ENCODE measurements at regions not wholly inside any gene's neighbourhood (a gene's known extent, or its start where the extent isn't known, plus 50 kb on each side); places are given as distances from the start of the nearest gene placed in this dataset.
"Not testable (repeated sequence)": the region's sequence is repeated elsewhere in the genome, so short reads cannot be mapped to it uniquely, and the experiment has no call there.

GRCh38 chr2:107558295-107558694 is 268.4 kb upstream of the RGPD4 start:
- no peak for DNase-seq

GRCh38 chr2:107569496-107569895 is 257.2 kb upstream of the RGPD4 start:
- DNase-seq: no peak

- no peak for DNase-seq
Observed at GRCh38 chr2:107570876-107571275, 255.8 kb upstream of the RGPD4 start.

- not testable (repeated sequence) for DNase-seq
Observed at GRCh38 chr2:107572890-107573289, 253.8 kb upstream of the RGPD4 start.

GRCh38 chr2:107576991-107577390 is 249.7 kb upstream of the RGPD4 start:
- no peak for DNase-seq

GRCh38 chr2:107582487-107582886 is 244.2 kb upstream of the RGPD4 start:
- DNase-seq: no peak

GRCh38 chr2:107584577-107584976 is 242.1 kb upstream of the RGPD4 start:
- no peak for DNase-seq

GRCh38 chr2:107585851-107586250 is 240.8 kb upstream of the RGPD4 start:
- DNase-seq: no peak

GRCh38 chr2:107588181-107588580 is 238.5 kb upstream of the RGPD4 start:
- DNase-seq: no peak

- no peak for DNase-seq
Observed at GRCh38 chr2:107589079-107589491, 237.6 kb upstream of the RGPD4 start.

GRCh38 chr2:107591561-107592279 is 235.0 kb upstream of the RGPD4 start:
- no peak for DNase-seq

GRCh38 chr2:107592280-107592624 is 234.4 kb upstream of the RGPD4 start:
- DNase-seq: no peak

GRCh38 chr2:107595285-107595684 is 231.4 kb upstream of the RGPD4 start:
- no peak for DNase-seq

- DNase-seq: no peak
Observed at GRCh38 chr2:107595749-107596148, 230.9 kb upstream of the RGPD4 start.

- no peak for DNase-seq
Observed at GRCh38 chr2:107597507-107597906, 229.2 kb upstream of the RGPD4 start.

GRCh38 chr2:107602801-107603200 is 223.9 kb upstream of the RGPD4 start:
- no peak for DNase-seq

- DNase-seq: no peak
Observed at GRCh38 chr2:107607054-107607453, 219.6 kb upstream of the RGPD4 start.

GRCh38 chr2:107607473-107607872 is 219.2 kb upstream of the RGPD4 start:
- DNase-seq: no peak

GRCh38 chr2:107615039-107615438 is 211.7 kb upstream of the RGPD4 start:
- no peak for DNase-seq

GRCh38 chr2:107618769-107619168 is 207.9 kb upstream of the RGPD4 start:
- no peak for DNase-seq

- DNase-seq: no peak
Observed at GRCh38 chr2:107621186-107622165, 205.2 kb upstream of the RGPD4 start.

- DNase-seq: no peak
Observed at GRCh38 chr2:107622741-107623310, 203.9 kb upstream of the RGPD4 start.

- no peak for DNase-seq
Observed at GRCh38 chr2:107625982-107626381, 200.7 kb upstream of the RGPD4 start.
